Loucy (cell line): ENCODE measurements at regions not wholly inside any gene's neighbourhood (a gene's known extent, or its start where the extent isn't known, plus 50 kb on each side); places are given as distances from the start of the nearest gene placed in this dataset.

Experiments
- EZH2phosphoT487 ChIP-seq: fragments of 200-600 bp; IDR thresholded peaks from 2 replicates; pipeline ENCODE4 v1.6.1; 2018; ENCODE audit warnings: antibody characterized with exemption, mild to moderate bottlenecking, moderate library complexity, borderline replicate concordance
- TF ChIP-seq, protein P1 (sequence below): fragments of 200-600 bp; sonication (generic); conservative IDR thresholded peaks from 2 replicates; pipeline ENCODE4 v1.5.1; 2014; ENCODE audit warnings: mild to moderate bottlenecking, antibody characterized with exemption, low read length

GRCh38 chr4:186775902-186776301, 52.2 kb upstream of the FAT1 start:
- TF ChIP-seq EZH2phosphoT487 = no peak
- TF ChIP-seq, protein P1, sequence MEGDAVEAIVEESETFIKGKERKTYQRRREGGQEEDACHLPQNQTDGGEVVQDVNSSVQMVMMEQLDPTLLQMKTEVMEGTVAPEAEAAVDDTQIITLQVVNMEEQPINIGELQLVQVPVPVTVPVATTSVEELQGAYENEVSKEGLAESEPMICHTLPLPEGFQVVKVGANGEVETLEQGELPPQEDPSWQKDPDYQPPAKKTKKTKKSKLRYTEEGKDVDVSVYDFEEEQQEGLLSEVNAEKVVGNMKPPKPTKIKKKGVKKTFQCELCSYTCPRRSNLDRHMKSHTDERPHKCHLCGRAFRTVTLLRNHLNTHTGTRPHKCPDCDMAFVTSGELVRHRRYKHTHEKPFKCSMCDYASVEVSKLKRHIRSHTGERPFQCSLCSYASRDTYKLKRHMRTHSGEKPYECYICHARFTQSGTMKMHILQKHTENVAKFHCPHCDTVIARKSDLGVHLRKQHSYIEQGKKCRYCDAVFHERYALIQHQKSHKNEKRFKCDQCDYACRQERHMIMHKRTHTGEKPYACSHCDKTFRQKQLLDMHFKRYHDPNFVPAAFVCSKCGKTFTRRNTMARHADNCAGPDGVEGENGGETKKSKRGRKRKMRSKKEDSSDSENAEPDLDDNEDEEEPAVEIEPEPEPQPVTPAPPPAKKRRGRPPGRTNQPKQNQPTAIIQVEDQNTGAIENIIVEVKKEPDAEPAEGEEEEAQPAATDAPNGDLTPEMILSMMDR = no peak
